Chondrocyte (in vitro differentiated cells): ENCODE measurements at regions not wholly inside any gene's neighbourhood (a gene's known extent, or its start where the extent isn't known, plus 50 kb on each side); places are given as distances from the start of the nearest gene placed in this dataset.

ENCODE experiments used
- DNase-seq: peaks from one replicate; pipeline ENCODE4 v3.0.0; 2021; ENCODE audit warnings: mixed read lengths, low spot score
- H3K27ac Mint-ChIP-seq: one replicate; pipeline ENCODE4 v1.8.0; 2021; ENCODE audit warnings: mild to moderate bottlenecking, moderate library complexity, mixed read lengths; ENCODE audit not compliant: unreplicated experiment
- H3K27me3 Mint-ChIP-seq: 2 replicates; pipeline ENCODE4 v1.8.0; 2021; ENCODE audit warnings: low read depth, mixed read lengths
- H3K36me3 Mint-ChIP-seq: 2 replicates; pipeline ENCODE4 v1.8.0; 2021; ENCODE audit warnings: low read depth, mixed read lengths
- H3K4me1 Mint-ChIP-seq: 2 replicates; pipeline ENCODE4 v1.8.0; 2021; ENCODE audit warnings: low read depth, mild to moderate bottlenecking, mixed read lengths
- H3K4me3 Mint-ChIP-seq: one replicate; pipeline ENCODE4 v1.8.0; 2021; ENCODE audit warnings: mild to moderate bottlenecking, moderate library complexity, mixed read lengths; ENCODE audit not compliant: unreplicated experiment
- H3K9me3 Mint-ChIP-seq: 2 replicates; pipeline ENCODE4 v1.8.0; 2021; ENCODE audit warnings: low read depth, mixed read lengths
- TF ChIP-seq, protein P1 (sequence below): fragments of 200-600 bp; sonication (generic); IDR thresholded peaks from 2 replicates; pipeline ENCODE4 v1.5.0; 2021; ENCODE audit warnings: antibody characterized with exemption, mild to moderate bottlenecking, moderate library complexity

DNA sequence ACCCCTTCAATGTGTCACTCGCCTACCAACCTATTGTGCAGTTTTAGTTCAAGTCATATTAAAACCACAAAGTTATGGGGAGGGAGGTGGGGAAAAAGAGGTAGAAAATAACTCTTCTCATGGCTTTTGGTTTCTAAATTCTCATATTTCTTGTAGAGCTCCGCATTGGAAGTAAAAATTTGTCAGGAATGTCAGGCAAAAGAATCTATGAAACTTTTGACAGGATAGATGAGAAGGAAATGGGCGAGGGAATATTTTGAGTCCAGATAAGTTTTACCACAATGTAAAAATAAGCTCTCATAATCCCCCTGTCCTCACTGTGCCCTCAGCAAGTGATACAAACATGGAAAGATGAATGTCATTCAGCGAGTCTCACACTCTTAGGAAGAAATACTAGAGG lies 270.4 kb downstream of the DLEU7 start:
- TF ChIP-seq, protein P1, sequence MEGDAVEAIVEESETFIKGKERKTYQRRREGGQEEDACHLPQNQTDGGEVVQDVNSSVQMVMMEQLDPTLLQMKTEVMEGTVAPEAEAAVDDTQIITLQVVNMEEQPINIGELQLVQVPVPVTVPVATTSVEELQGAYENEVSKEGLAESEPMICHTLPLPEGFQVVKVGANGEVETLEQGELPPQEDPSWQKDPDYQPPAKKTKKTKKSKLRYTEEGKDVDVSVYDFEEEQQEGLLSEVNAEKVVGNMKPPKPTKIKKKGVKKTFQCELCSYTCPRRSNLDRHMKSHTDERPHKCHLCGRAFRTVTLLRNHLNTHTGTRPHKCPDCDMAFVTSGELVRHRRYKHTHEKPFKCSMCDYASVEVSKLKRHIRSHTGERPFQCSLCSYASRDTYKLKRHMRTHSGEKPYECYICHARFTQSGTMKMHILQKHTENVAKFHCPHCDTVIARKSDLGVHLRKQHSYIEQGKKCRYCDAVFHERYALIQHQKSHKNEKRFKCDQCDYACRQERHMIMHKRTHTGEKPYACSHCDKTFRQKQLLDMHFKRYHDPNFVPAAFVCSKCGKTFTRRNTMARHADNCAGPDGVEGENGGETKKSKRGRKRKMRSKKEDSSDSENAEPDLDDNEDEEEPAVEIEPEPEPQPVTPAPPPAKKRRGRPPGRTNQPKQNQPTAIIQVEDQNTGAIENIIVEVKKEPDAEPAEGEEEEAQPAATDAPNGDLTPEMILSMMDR, result no peak
- no peaks in the 10 kb centered on the region for H3K27me3 Mint-ChIP-seq
- no peak overlapping the region for H3K4me3 Mint-ChIP-seq
- H3K9me3 Mint-ChIP-seq, result peaks cover 2% of the 10 kb centered on the region
- peaks cover 57% of the 10 kb centered on the region for H3K4me1 Mint-ChIP-seq
- H3K27ac Mint-ChIP-seq, result peak overlapping the region; percentile 28
- no peaks in the 10 kb centered on the region for H3K36me3 Mint-ChIP-seq
- DNase-seq, result no peak

GRCh38 chr13:50574731-50575130 lies 268.8 kb downstream of the DLEU7 start:
- Mint-ChIP-seq H3K27me3 (no peaks in the 10 kb centered on the region), H3K4me1 (peaks cover 73% of the 10 kb centered on the region), H3K9me3 (peaks cover 2% of the 10 kb centered on the region), H3K4me3 (no peak overlapping the region), H3K36me3 (no peaks in the 10 kb centered on the region), H3K27ac (peak overlapping the region; percentile 82)
- TF ChIP-seq, protein P1, result no peak
- DNase-seq, result no peak

DNA sequence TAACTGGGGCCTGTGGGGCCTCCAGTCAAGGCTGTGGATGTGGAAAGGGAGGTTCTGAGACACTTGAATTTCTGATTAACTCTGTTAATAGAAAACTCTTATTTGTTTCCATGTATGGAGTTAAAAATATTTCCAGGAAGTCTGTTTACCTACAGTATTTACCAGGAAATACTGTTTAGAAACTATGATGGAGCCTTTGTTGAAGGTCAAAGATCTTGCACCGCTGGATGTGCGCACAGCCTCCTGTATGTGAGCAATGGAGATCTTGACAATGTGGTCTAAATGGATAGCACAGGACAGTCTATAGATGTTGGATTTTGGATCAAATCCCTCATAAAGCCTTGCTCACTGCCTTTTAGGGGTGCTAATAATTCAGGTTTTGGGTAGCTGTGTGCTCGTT lies 268.4 kb downstream of the DLEU7 start:
- H3K4me3 Mint-ChIP-seq, result no peak overlapping the region
- H3K36me3 Mint-ChIP-seq, result no peaks in the 10 kb centered on the region
- H3K27me3 Mint-ChIP-seq, result no peaks in the 10 kb centered on the region
- H3K27ac Mint-ChIP-seq, result peak overlapping the region; percentile 82
- peaks cover 77% of the 10 kb centered on the region for H3K4me1 Mint-ChIP-seq
- DNase-seq, result no peak
- H3K9me3 Mint-ChIP-seq, result peaks cover 2% of the 10 kb centered on the region
- TF ChIP-seq, protein P1, result no peak

GRCh38 chr13:50576156-50576555 lies 267.3 kb downstream of the DLEU7 start:
- TF ChIP-seq, protein P1, result no peak
- no peak overlapping the region for H3K27ac Mint-ChIP-seq
- H3K27me3 Mint-ChIP-seq, result no peaks in the 10 kb centered on the region
- no peak for DNase-seq
- H3K4me3 Mint-ChIP-seq, result no peak overlapping the region
- H3K4me1 Mint-ChIP-seq, result peaks cover 87% of the 10 kb centered on the region
- H3K36me3 Mint-ChIP-seq, result no peaks in the 10 kb centered on the region
- peaks cover 2% of the 10 kb centered on the region for H3K9me3 Mint-ChIP-seq

GRCh38 chr13:50577806-50578205 lies 265.7 kb downstream of the DLEU7 start:
- Mint-ChIP-seq H3K4me3 (no peak overlapping the region), H3K9me3 (no peaks in the 10 kb centered on the region), H3K4me1 (peaks cover 82% of the 10 kb centered on the region), H3K36me3 (no peaks in the 10 kb centered on the region), H3K27me3 (no peaks in the 10 kb centered on the region), H3K27ac (no peak overlapping the region)
- TF ChIP-seq, protein P1, result no peak
- no peak for DNase-seq
